HCT116 (cell line): ENCODE measurements at regions not wholly inside any gene's neighbourhood (a gene's known extent, or its start where the extent isn't known, plus 50 kb on each side); places are given as distances from the start of the nearest gene placed in this dataset.

Source experiments
- ATAC-seq: fragments of 200-7000 bp; cut with Tn5 transposase; 2 replicates; pipeline ENCODE4 v1.9.1; 2020; ENCODE audit warnings: mild to moderate bottlenecking, moderate library complexity
- BruUV-seq: library from RNA; stranded (reverse); fragments of 400-500 nt; replicated peaks from 2 replicates; lab custom pipeline; 2021; lab: Mats Ljungman, UMichigan
- CTCF ChIA-PET: fragments of 300-600 bp; sonication (Branson Sonifier 250); formaldehyde crosslinking; loops from one replicate; lab custom pipeline; 2021; ENCODE audit warnings: antibody characterized with exemption; lab: Charles Lee
- POLR2A ChIA-PET: fragments of 300-600, 350-600 bp; sonication (Branson Sonifier 250); formaldehyde crosslinking; loops from one replicate; lab custom pipeline; 2021; ENCODE audit warnings: antibody characterized with exemption; lab: Charles Lee
- RAD21 ChIA-PET, 2 experiments: fragments of 300-600 bp; sonication (Branson Sonifier 250); formaldehyde crosslinking; loops; one replicate each; lab custom pipeline; 2023; ENCODE audit warnings: low total read pairs in 2 of 2; ENCODE audit not compliant: uncharacterized antibody in 2 of 2, unreplicated experiment in 2 of 2, low non-redundant PET in 1 of 2; lab: Charles Lee
- DNase-seq: peaks from one replicate; pipeline ENCODE4 v3.0.0-alpha.2; 2010; ENCODE audit warnings: low read depth, low spot score
- H2AFZ ChIP-seq: fragments of 200-600 bp; shearing (Covaris generic), sonication (generic); 2 replicates; pipeline ENCODE4 v1.6.1; 2017; ENCODE audit warnings: low read depth, mixed run types, mixed read lengths, antibody characterized with exemption, low read length; ENCODE audit not compliant: poor library complexity, severe bottlenecking
- H3K27ac ChIP-seq: 2 replicates; pipeline ENCODE4 v1.5.1; 2012; ENCODE audit warnings: low read depth, low read length
- H3K27me3 ChIP-seq: fragments of 200-600 bp; sonication (generic); 2 replicates; pipeline ENCODE4 v1.6.1; 2016; ENCODE audit warnings: mixed run types, low read length, mixed read lengths; ENCODE audit not compliant: insufficient read depth
- H3K36me3 ChIP-seq, 2 experiments: fragments of 200-500 bp in 1 of 2; fragments of 200-600 bp in 1 of 2; sonication (Bioruptor generic) in 1 of 2; sonication (generic) in 1 of 2; 2 replicates each; pipeline versions ENCODE4 v1.5.1 to v1.6.1; 2014 to 2016; ENCODE audit warnings: low read length in 2 of 2, inconsistent platforms in 1 of 2, mixed read lengths in 1 of 2, mixed run types in 1 of 2; ENCODE audit not compliant: insufficient read depth in 2 of 2, control insufficient read depth in 1 of 2
- H3K4me1 ChIP-seq, 2 experiments: fragments of 200-600 bp in 1 of 2; sonication (generic) in 1 of 2; 2 replicates each; pipeline versions ENCODE4 v1.5.1 to v1.6.1; 2012 to 2017; ENCODE audit warnings: low read length in 2 of 2, inconsistent platforms in 1 of 2, mild to moderate bottlenecking in 1 of 2, mixed read lengths in 1 of 2, mixed run types in 1 of 2, moderate library complexity in 1 of 2; ENCODE audit not compliant: insufficient read depth in 2 of 2, control insufficient read depth in 1 of 2
- H3K4me2 ChIP-seq: fragments of 200-600 bp; sonication (generic); 2 replicates; pipeline ENCODE4 v1.6.1; 2017; ENCODE audit warnings: mixed run types, low read length, mixed read lengths
- H3K4me3 ChIP-seq, 2 experiments: fragments of 200-600 bp in 1 of 2; sonication (generic) in 1 of 2; replicated peaks in 1 of 2; 2 replicates each; pipeline ENCODE4 v1.5.1; 2011 to 2016; ENCODE audit warnings: low read length in 2 of 2, control low read depth in 1 of 2, low read depth in 1 of 2, mild to moderate bottlenecking in 1 of 2, mixed read lengths in 1 of 2, mixed run types in 1 of 2
- H3K79me2 ChIP-seq: fragments of 200-600 bp; sonication (generic); 2 replicates; pipeline ENCODE4 v1.6.1; 2017; ENCODE audit warnings: mild to moderate bottlenecking, mixed run types, low read length, moderate library complexity, mixed read lengths; ENCODE audit not compliant: insufficient read depth
- H3K9ac ChIP-seq: fragments of 200-600 bp; sonication (generic); 2 replicates; pipeline ENCODE4 v1.6.1; 2016; ENCODE audit warnings: low read length, mixed read lengths
- H3K9me2 ChIP-seq: fragments of 200-600 bp; sonication (generic), shearing (Covaris generic); 2 replicates; pipeline ENCODE4 v1.6.1; 2017; ENCODE audit warnings: mixed run types, mild to moderate bottlenecking, moderate library complexity; ENCODE audit not compliant: insufficient read depth
- H3K9me3 ChIP-seq, 2 experiments: fragments of 200-500 bp in 1 of 2; fragments of 200-600 bp in 1 of 2; sonication (Bioruptor generic) in 1 of 2; sonication (generic) in 1 of 2; 2 replicates each; pipeline ENCODE4 v1.6.1; 2014 to 2017; ENCODE audit warnings: low read length in 2 of 2, mixed read lengths in 2 of 2, inconsistent platforms in 1 of 2, low read depth in 1 of 2, mild to moderate bottlenecking in 1 of 2, mixed run types in 1 of 2, moderate library complexity in 1 of 2; ENCODE audit not compliant: control insufficient read depth in 1 of 2, insufficient read depth in 1 of 2
- H4K20me1 ChIP-seq: fragments of 200-600 bp; sonication (generic), shearing (Covaris generic); 2 replicates; pipeline ENCODE4 v1.6.1; 2017; ENCODE audit warnings: mixed run types, mild to moderate bottlenecking, moderate library complexity; ENCODE audit not compliant: insufficient read depth
- ELF1 ChIP-seq: IDR thresholded peaks from 2 replicates; pipeline ENCODE4 v1.6.1; 2012; ENCODE audit warnings: low read depth, borderline replicate concordance
- EZH2 ChIP-seq: fragments of 200-600 bp; sonication (generic); IDR thresholded peaks from 2 replicates; pipeline ENCODE4 v1.6.1; 2017; ENCODE audit warnings: antibody characterized with exemption, mixed run types
- FOSL1 ChIP-seq: IDR thresholded peaks from 2 replicates; pipeline ENCODE4 v1.6.1; 2012; ENCODE audit warnings: low read depth
- MAX ChIP-seq: IDR thresholded peaks from 2 replicates; pipeline ENCODE4 v1.6.1; 2012
- POLR2AphosphoS5 ChIP-seq: IDR thresholded peaks from 2 replicates; pipeline ENCODE4 v1.6.1; 2011; ENCODE audit warnings: mild to moderate bottlenecking, low read depth, low read length, moderate library complexity
- RAD21 ChIP-seq: IDR thresholded peaks from 2 replicates; pipeline ENCODE4 v1.6.1; 2012; ENCODE audit warnings: low read depth, mild to moderate bottlenecking
- REST ChIP-seq: IDR thresholded peaks from 2 replicates; pipeline ENCODE4 v1.6.1; 2012; ENCODE audit warnings: low read depth
- TCF7L2 ChIP-seq: IDR thresholded peaks from 2 replicates; pipeline ENCODE4 v1.7.0; 2011; ENCODE audit warnings: borderline replicate concordance, inconsistent platforms; ENCODE audit not compliant: insufficient read depth, insufficient read length; ENCODE audit errors: extremely low read depth
- ZBTB33 ChIP-seq: IDR thresholded peaks from 2 replicates; pipeline ENCODE4 v1.6.1; 2011; ENCODE audit warnings: mild to moderate bottlenecking, low read length, moderate library complexity; ENCODE audit not compliant: insufficient replicate concordance; ENCODE audit errors: extremely low read depth
- intact Hi-C: fragments of 100-400 bp; cut with micrococcal nuclease; formaldehyde crosslinking; loops from 2 replicates; pipeline ENCODE4 v1.10.0; 2022

GRCh38 chr1:221622389-221622788 is 119.5 kb downstream of the DUSP10 start:
- Histone ChIP-seq H3K4me3 (no peak overlapping the region), H3K36me3 (no peaks in the 10 kb centered on the region), H3K9ac (no peak overlapping the region), H4K20me1 (no peaks in the 10 kb centered on the region), H3K27me3 (no peaks in the 10 kb centered on the region), H3K4me1 (no peaks in the 10 kb centered on the region), H3K9me3 (no peaks in the 10 kb centered on the region), H2AFZ (no peak overlapping the region), H3K4me2 (no peak overlapping the region), H3K27ac (no peak overlapping the region), H3K9me2 (peaks cover 4% of the 10 kb centered on the region; the same call in 1 of the 2 replicates), H3K79me2 (no peaks in the 10 kb centered on the region)
- ChIA-PET POLR2A (no interaction called here), CTCF (no interaction called here), RAD21 (no interaction called here)
- intact Hi-C loops: no loop called here
- BruUV-seq: no TSS peak
- DNase-seq (no peak), ATAC-seq (no peak)
- TF ChIP-seq POLR2AphosphoS5 (no peak), EZH2 (no peak), REST (no peak), FOSL1 (no peak), ELF1 (no peak), ZBTB33 (no peak), RAD21 (no peak), MAX (no peak), TCF7L2 (no peak)
